AG04449 (cell line): ENCODE measurements at regions not wholly inside any gene's neighbourhood (a gene's known extent, or its start where the extent isn't known, plus 50 kb on each side); places are given as distances from the start of the nearest gene placed in this dataset.

Experiments used
- CTCF ChIA-PET: fragments of 350-600 bp; formaldehyde crosslinking; extraction: SDS; loops from one replicate; lab custom pipeline; 2021; ENCODE audit warnings: antibody characterized with exemption; lab: Yijun Ruan, JAX
- POLR2A ChIA-PET: fragments of 400-600, 350-600 bp; formaldehyde crosslinking; extraction: SDS; loops from one replicate; lab custom pipeline; 2020; ENCODE audit warnings: antibody characterized with exemption, inconsistent platforms; lab: Yijun Ruan, JAX
- DNase-seq: peaks from one replicate; pipeline ENCODE4 v3.0.0-alpha.2; 2010; ENCODE audit warnings: low read depth, low spot score
- H3K4me3 ChIP-seq: 2 replicates; pipeline ENCODE4 v1.5.1; 2011; ENCODE audit warnings: low read depth, mild to moderate bottlenecking, control low read depth, low read length
- CTCF ChIP-seq: IDR thresholded peaks from one replicate; pipeline ENCODE4 v1.5.1; 2011; ENCODE audit warnings: mild to moderate bottlenecking, moderate library complexity, low read length, control low read depth, inconsistent platforms; ENCODE audit not compliant: insufficient read depth; ENCODE audit errors: missing control alignments

- POLR2A ChIA-PET = no interaction called here
- TF ChIP-seq CTCF = no peak
- CTCF ChIA-PET = no interaction called here
- no peak overlapping the region for H3K4me3 ChIP-seq
- DNase-seq = no peak
Observed at GRCh38 chr4:63524764-63525163, 884.5 kb downstream of the TECRL start.

DNA sequence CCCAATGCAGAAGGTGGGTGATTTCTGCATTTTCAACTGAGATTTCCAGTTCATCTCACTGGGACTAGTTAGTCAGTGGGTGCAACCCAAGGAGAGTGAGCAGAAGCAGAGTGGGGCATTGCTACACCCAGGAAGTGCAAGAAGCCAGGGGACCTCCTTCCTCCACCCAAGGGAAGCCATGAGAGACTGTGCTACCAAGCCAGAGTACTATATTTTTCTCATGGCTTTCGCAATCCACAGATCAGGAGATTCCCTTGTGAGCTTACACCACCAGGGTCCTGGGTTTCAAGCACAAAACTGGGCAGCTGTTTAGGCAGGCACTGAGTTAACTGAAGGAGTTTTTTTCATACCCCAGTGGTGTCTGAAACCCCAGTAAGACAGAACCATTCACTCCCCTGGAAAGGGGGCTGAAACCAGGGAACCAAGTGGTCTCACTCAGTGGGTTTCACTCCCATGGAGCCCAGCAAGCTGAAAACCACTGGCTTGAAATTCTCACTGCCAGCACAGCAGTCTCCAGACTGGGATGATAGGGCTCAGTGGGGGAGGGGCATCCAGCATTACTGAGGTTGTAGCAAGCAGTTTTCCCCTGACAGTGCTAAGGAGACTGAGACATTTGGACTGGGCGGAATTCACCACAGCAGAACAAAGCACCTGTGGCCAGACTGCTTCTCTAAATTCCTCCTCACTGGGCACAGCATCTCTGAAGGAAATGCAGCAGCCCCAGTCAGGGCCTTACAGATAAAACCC lies 903.4 kb downstream of the TECRL start:
- TF ChIP-seq CTCF = no peak
- CTCF ChIA-PET = no interaction called here
- no peak for DNase-seq
- POLR2A ChIA-PET = no interaction called here
- H3K4me3 ChIP-seq = no peak overlapping the region

DNA sequence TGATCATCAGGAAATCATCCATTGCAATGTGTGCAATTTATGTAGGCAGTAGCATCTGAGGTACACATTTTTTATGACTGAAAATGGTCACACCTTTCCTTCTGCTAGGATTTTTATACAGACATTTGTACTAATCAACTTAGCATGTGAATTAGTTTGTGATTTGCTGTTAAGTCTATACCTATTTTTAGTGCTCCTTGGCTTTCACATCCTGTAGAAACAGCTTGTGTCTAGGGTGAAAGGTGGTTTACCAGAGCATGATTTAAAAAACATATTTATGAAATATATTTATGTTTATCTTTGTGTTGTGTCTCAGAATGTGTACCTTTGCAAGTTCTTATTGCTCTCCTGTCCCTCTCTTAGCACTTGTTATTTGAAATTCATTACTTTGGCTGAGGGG lies 916.0 kb downstream of the TECRL start:
- TF ChIP-seq CTCF = no peak
- ChIA-PET POLR2A (no interaction called here), CTCF (no interaction called here)
- no peak overlapping the region for H3K4me3 ChIP-seq
- no peak for DNase-seq

- TF ChIP-seq CTCF = no peak
- no peak overlapping the region for H3K4me3 ChIP-seq
- DNase-seq = no peak
- CTCF ChIA-PET = no interaction called here
- POLR2A ChIA-PET = no interaction called here
Observed at GRCh38 chr4:63492515-63492914, 916.7 kb downstream of the TECRL start.

GRCh38 chr4:63464393-63464792 lies 944.9 kb downstream of the TECRL start:
- POLR2A ChIA-PET = no interaction called here
- no peak for DNase-seq
- CTCF ChIA-PET = no interaction called here
- no peak overlapping the region for H3K4me3 ChIP-seq
- TF ChIP-seq CTCF = no peak

GRCh38 chr4:63460075-63460474 lies 949.2 kb downstream of the TECRL start:
- DNase-seq = no peak
- CTCF ChIA-PET = no interaction called here
- POLR2A ChIA-PET = no interaction called here
- TF ChIP-seq CTCF = no peak
- no peak overlapping the region for H3K4me3 ChIP-seq
